ENCODE measurements at regions not wholly inside any gene's neighbourhood (a gene's known extent, or its start where the extent isn't known, plus 50 kb on each side); places are given as distances from the start of the nearest gene placed in this dataset.

- TF ChIP-seq CTCF (IDR thresholded peaks at IDR 0.05; ENCODE audit: extremely low read depth, low read depth, low read length): no peak
- H3K4me3 ChIP-seq (ENCODE audit: insufficient read depth, low read length): no peak overlapping the region
- DNase-seq (ENCODE audit: insufficient read length, low spot score, missing footprints): no peak
Observed at GRCh38 chr9:90064971-90065370, 460.2 kb downstream of the GADD45G start.

GRCh38 chr9:90065851-90066250, 461.0 kb downstream of the GADD45G start:
- no peak for TF ChIP-seq CTCF (IDR thresholded peaks at IDR 0.05; ENCODE audit: extremely low read depth, low read depth, low read length)

More at GRCh38 chr9:90064971-90065370, 460.2 kb downstream of the GADD45G start:
- Histone ChIP-seq H4K20me1 (ENCODE audit: insufficient read depth, low read length) (no peaks in the 10 kb centered on the region), H3K9me3 (ENCODE audit: low read depth, low read length) (no peaks in the 10 kb centered on the region), H3K27ac (ENCODE audit: low read depth, low read length) (no peak overlapping the region), H3K27me3 (ENCODE audit: insufficient read depth, low read length) (no peaks in the 10 kb centered on the region), H2AFZ (ENCODE audit: low read length) (no peak overlapping the region), H3K4me1 (ENCODE audit: insufficient read depth, low read length) (no peaks in the 10 kb centered on the region), H3K36me3 (ENCODE audit: insufficient read depth, low read length) (no peaks in the 10 kb centered on the region), H3K79me2 (ENCODE audit: insufficient read depth, low read length) (no peaks in the 10 kb centered on the region), H3K4me2 (ENCODE audit: insufficient read depth, low read length) (no peak overlapping the region)

GRCh38 chr9:90069085-90069484, 464.3 kb downstream of the GADD45G start:
- H3K27ac ChIP-seq (ENCODE audit: low read depth, low read length): no peak overlapping the region
- no peaks in the 10 kb centered on the region for H3K36me3 ChIP-seq (ENCODE audit: insufficient read depth, low read length)
- H3K27me3 ChIP-seq (ENCODE audit: insufficient read depth, low read length): no peaks in the 10 kb centered on the region
- no peak overlapping the region for H3K4me3 ChIP-seq (ENCODE audit: insufficient read depth, low read length)
- no peak overlapping the region for H3K4me2 ChIP-seq (ENCODE audit: insufficient read depth, low read length)
- no peak for TF ChIP-seq CTCF (IDR thresholded peaks at IDR 0.05; ENCODE audit: extremely low read depth, low read depth, low read length)
- no peaks in the 10 kb centered on the region for H4K20me1 ChIP-seq (ENCODE audit: insufficient read depth, low read length)
- no peaks in the 10 kb centered on the region for H3K9me3 ChIP-seq (ENCODE audit: low read depth, low read length)
- no peaks in the 10 kb centered on the region for H3K4me1 ChIP-seq (ENCODE audit: insufficient read depth, low read length)
- no peak for DNase-seq (ENCODE audit: insufficient read length, low spot score, missing footprints)
- no peak overlapping the region for H2AFZ ChIP-seq (ENCODE audit: low read length)
- H3K79me2 ChIP-seq (ENCODE audit: insufficient read depth, low read length): no peaks in the 10 kb centered on the region

More at GRCh38 chr9:90065851-90066250, 461.0 kb downstream of the GADD45G start:
- Histone ChIP-seq H3K9me3 (ENCODE audit: low read depth, low read length) (no peaks in the 10 kb centered on the region), H3K4me3 (ENCODE audit: insufficient read depth, low read length) (no peak overlapping the region), H4K20me1 (ENCODE audit: insufficient read depth, low read length) (no peaks in the 10 kb centered on the region), H3K4me1 (ENCODE audit: insufficient read depth, low read length) (no peaks in the 10 kb centered on the region), H3K79me2 (ENCODE audit: insufficient read depth, low read length) (no peaks in the 10 kb centered on the region), H3K27ac (ENCODE audit: low read depth, low read length) (no peak overlapping the region), H3K36me3 (ENCODE audit: insufficient read depth, low read length) (no peaks in the 10 kb centered on the region), H3K27me3 (ENCODE audit: insufficient read depth, low read length) (no peaks in the 10 kb centered on the region), H2AFZ (ENCODE audit: low read length) (no peak overlapping the region), H3K4me2 (ENCODE audit: insufficient read depth, low read length) (no peak overlapping the region)
- DNase-seq (ENCODE audit: insufficient read length, low spot score, missing footprints): no peak

DNA sequence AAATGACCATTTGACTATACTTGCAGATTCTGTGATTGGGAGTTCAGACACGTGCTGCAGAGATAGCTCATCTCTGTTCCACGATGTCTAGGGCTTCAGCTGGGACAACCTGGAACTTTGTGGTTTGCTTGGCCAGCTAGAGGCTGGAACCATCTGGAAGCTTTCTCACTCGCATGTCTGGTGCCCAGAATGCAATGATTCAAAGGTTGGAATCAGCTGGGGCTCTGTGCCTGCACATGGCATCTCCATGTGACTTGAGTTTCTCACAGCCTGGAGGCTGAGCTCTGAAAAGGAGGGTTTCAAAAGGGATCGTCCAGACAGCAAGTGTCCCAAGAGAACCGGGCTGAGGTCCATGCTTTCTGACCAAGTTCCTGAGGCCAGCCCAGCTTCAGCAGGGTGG, 465.2 kb downstream of the GADD45G start:
- TF ChIP-seq CTCF (IDR thresholded peaks at IDR 0.05; ENCODE audit: extremely low read depth, low read depth, low read length): no peak
- no peak overlapping the region for H3K4me3 ChIP-seq (ENCODE audit: insufficient read depth, low read length)
- H3K4me1 ChIP-seq (ENCODE audit: insufficient read depth, low read length): no peaks in the 10 kb centered on the region
- H3K79me2 ChIP-seq (ENCODE audit: insufficient read depth, low read length): no peaks in the 10 kb centered on the region
- no peak for DNase-seq (ENCODE audit: insufficient read length, low spot score, missing footprints)
- no peak overlapping the region for H2AFZ ChIP-seq (ENCODE audit: low read length)
- no peak overlapping the region for H3K27ac ChIP-seq (ENCODE audit: low read depth, low read length)
- H3K36me3 ChIP-seq (ENCODE audit: insufficient read depth, low read length): no peaks in the 10 kb centered on the region
- H4K20me1 ChIP-seq (ENCODE audit: insufficient read depth, low read length): no peaks in the 10 kb centered on the region
- H3K9me3 ChIP-seq (ENCODE audit: low read depth, low read length): no peaks in the 10 kb centered on the region
- no peak overlapping the region for H3K4me2 ChIP-seq (ENCODE audit: insufficient read depth, low read length)
- H3K27me3 ChIP-seq (ENCODE audit: insufficient read depth, low read length): no peaks in the 10 kb centered on the region
